GM12878 (cell line): ENCODE measurements at regions not wholly inside any gene's neighbourhood (a gene's known extent, or its start where the extent isn't known, plus 50 kb on each side); places are given as distances from the start of the nearest gene placed in this dataset.

ENCODE experiments used
- ATAC-seq: fragments of 200-7000 bp; cut with Tn5 transposase; 3 replicates; pipeline ENCODE4 v1.9.1; 2020; ENCODE audit warnings: mild to moderate bottlenecking, moderate library complexity
- BruUV-seq: library from RNA; stranded (reverse); fragments of 400-500 nt; replicated peaks from 2 replicates; lab custom pipeline; 2021; lab: Mats Ljungman, UMichigan
- CTCF ChIA-PET: fragments of 300-600 bp; sonication (Branson Sonifier 250); formaldehyde crosslinking; extraction: SDS; loops from one replicate; lab custom pipeline; 2021; ENCODE audit warnings: inconsistent platforms; lab: Yijun Ruan, JAX
- POLR2A ChIA-PET: fragments of 350-600 bp; formaldehyde crosslinking; extraction: SDS; loops from one replicate; lab custom pipeline; 2021; ENCODE audit warnings: inconsistent platforms; lab: Charles Lee
- RAD21 ChIA-PET: fragments of 300-600 bp; sonication (Branson Sonifier 250); formaldehyde crosslinking; loops from one replicate; lab custom pipeline; 2023; ENCODE audit warnings: antibody characterized with exemption; ENCODE audit not compliant: unreplicated experiment; lab: Charles Lee
- SMC1A ChIA-PET: fragments of 300-600 bp; sonication (Branson Sonifier 250); formaldehyde crosslinking; loops from one replicate; lab custom pipeline; 2023; ENCODE audit not compliant: unreplicated experiment, uncharacterized antibody; lab: Charles Lee
- DNase-seq: peaks from one replicate; pipeline ENCODE4 v3.0.0-alpha.2; 2011; ENCODE audit warnings: low read depth, low spot score
- FAIRE-seq: peaks from 3 replicates; lab custom pipeline; 2011; peaks lifted over from hg19 to GRCh38; lab: Jason Lieb, UNC
- H2AFZ ChIP-seq: 2 replicates; pipeline ENCODE4 v1.6.0; 2011; ENCODE audit warnings: low read depth, low read length, control low read depth; ENCODE audit not compliant: control insufficient read depth
- H3K27ac ChIP-seq: 2 replicates; pipeline ENCODE4 v1.5.1; 2011; ENCODE audit warnings: control low read depth; ENCODE audit not compliant: control insufficient read depth, insufficient read depth
- H3K27me3 ChIP-seq, 2 experiments: replicated peaks in 1 of 2; 2 replicates each; pipeline versions ENCODE4 v1.6.0 to v1.6.1; 2011; ENCODE audit warnings: low read length in 1 of 2; ENCODE audit not compliant: control insufficient read depth in 2 of 2, insufficient read depth in 2 of 2
- H3K36me3 ChIP-seq, 2 experiments: 2 replicates each; pipeline ENCODE4 v1.5.1; 2011; ENCODE audit warnings: low read length in 1 of 2; ENCODE audit not compliant: control insufficient read depth in 2 of 2, insufficient read depth in 2 of 2
- H3K4me1 ChIP-seq: 2 replicates; pipeline ENCODE4 v1.6.1; 2011; ENCODE audit warnings: mild to moderate bottlenecking, low read length, moderate library complexity, mixed read lengths; ENCODE audit not compliant: control insufficient read depth, insufficient read depth
- H3K4me2 ChIP-seq: 2 replicates; pipeline ENCODE4 v1.6.0; 2011; ENCODE audit warnings: control low read depth; ENCODE audit not compliant: control insufficient read depth, insufficient read depth
- H3K4me3 ChIP-seq: fragments of 200-600 bp; sonication (generic); 2 replicates; pipeline ENCODE4 v1.5.1; 2016
- H3K79me2 ChIP-seq: 2 replicates; pipeline ENCODE4 v1.6.0; 2011; ENCODE audit warnings: low read length; ENCODE audit not compliant: control insufficient read depth, insufficient read depth
- H3K9ac ChIP-seq: 2 replicates; pipeline ENCODE4 v1.8.0; 2011; ENCODE audit warnings: low read length, control low read depth, mixed read lengths; ENCODE audit not compliant: control insufficient read depth, insufficient read depth
- H3K9me3 ChIP-seq: replicated peaks from 3 replicates; pipeline ENCODE4 v1.5.1; 2011; ENCODE audit warnings: mild to moderate bottlenecking, low read length; ENCODE audit not compliant: control insufficient read depth, insufficient read depth
- H4K20me1 ChIP-seq: 2 replicates; pipeline ENCODE4 v1.6.0; 2011; ENCODE audit not compliant: control insufficient read depth, insufficient read depth
- BACH1 ChIP-seq: fragments of 450-650 bp; IDR thresholded peaks from 2 replicates; pipeline ENCODE4 v1.6.1; 2017; ENCODE audit warnings: mild to moderate bottlenecking, borderline replicate concordance
- CHD2 ChIP-seq: IDR thresholded peaks from 2 replicates; pipeline ENCODE4 v1.6.1; 2011; ENCODE audit warnings: low read depth, low read length, improper control_type of control experiment, borderline replicate concordance
- EED ChIP-seq: sonication (generic); IDR thresholded peaks from 2 replicates; pipeline ENCODE4 v1.6.1; 2016; ENCODE audit warnings: antibody characterized with exemption, low read depth
- FOXK2 ChIP-seq: fragments of 450-650 bp; IDR thresholded peaks from 2 replicates; pipeline ENCODE4 v1.6.1; 2017; ENCODE audit warnings: mild to moderate bottlenecking, moderate library complexity
- HCFC1 ChIP-seq: fragments of 150-350 bp; IDR thresholded peaks from 2 replicates; pipeline ENCODE4 v1.6.1; 2014; ENCODE audit warnings: low read length
- HDAC2 ChIP-seq: fragments of 200-600 bp; sonication (generic); IDR thresholded peaks from 2 replicates; pipeline ENCODE4 v1.6.1; 2017
- IRF5 ChIP-seq: fragments of 450-650 bp; IDR thresholded peaks from 2 replicates; pipeline ENCODE4 v1.6.1; 2017; ENCODE audit warnings: borderline replicate concordance
- KAT2A ChIP-seq: conservative IDR thresholded peaks from 2 replicates; pipeline ENCODE4 v1.6.1; 2011; ENCODE audit warnings: low read depth, low read length; ENCODE audit not compliant: control insufficient read depth
- NFYB ChIP-seq: IDR thresholded peaks from 2 replicates; pipeline ENCODE4 v1.6.1; 2011; ENCODE audit warnings: low read depth, mild to moderate bottlenecking, low read length, improper control_type of control experiment, moderate library complexity; ENCODE audit not compliant: insufficient read depth
- PBX3 ChIP-seq: IDR thresholded peaks from 2 replicates; pipeline ENCODE4 v1.6.1; 2011; ENCODE audit warnings: mild to moderate bottlenecking, low read depth, low read length, moderate library complexity; ENCODE audit not compliant: insufficient replicate concordance
- RAD21 ChIP-seq: IDR thresholded peaks from 2 replicates; pipeline ENCODE4 v1.6.1; 2011; ENCODE audit warnings: mild to moderate bottlenecking, low read depth, low read length, moderate library complexity; ENCODE audit not compliant: insufficient read depth
- RFX5 ChIP-seq: IDR thresholded peaks from 2 replicates; pipeline ENCODE4 v1.6.1; 2011; ENCODE audit warnings: low read depth, low read length, improper control_type of control experiment
- STAT3 ChIP-seq: IDR thresholded peaks from 2 replicates; pipeline ENCODE4 v1.6.1; 2011; ENCODE audit warnings: low read depth, low read length, improper control_type of control experiment
- TBL1XR1 ChIP-seq: IDR thresholded peaks from 2 replicates; pipeline ENCODE4 v1.6.1; 2012; ENCODE audit warnings: low read depth, low read length, improper control_type of control experiment
- ZNF274 ChIP-seq: IDR thresholded peaks from one replicate; pipeline ENCODE4 v1.8.0; 2011; ENCODE audit not compliant: insufficient read length, insufficient read depth
- WGBS: methylation state at CpG from one replicate; pipeline ENCODE4 v1.1.6; 2016; ENCODE audit warnings: low lambda C conversion rate; ENCODE audit not compliant: insufficient replicate concordance, insufficient coverage; ENCODE audit errors: missing lambda C conversion rate; 5-methylcytosine and 5-hydroxymethylcytosine counted together
- in situ Hi-C: fragments of 300-500 bp; cut with MboI; formaldehyde crosslinking; loops from 9 replicates; pipeline ENCODE4 v1.14.3; 2018; ENCODE audit warnings: mixed read lengths
- intact Hi-C: fragments of 100-400 bp; cut with micrococcal nuclease; formaldehyde crosslinking; loops from one replicate; pipeline ENCODE4 v1.14.2; 2022; ENCODE audit not compliant: unreplicated experiment

- ChIA-PET RAD21 (no interaction called here), SMC1A (no interaction called here), CTCF (no interaction called here), POLR2A (no interaction called here)
- in situ Hi-C loops, result no loop called here
- no TSS peak for BruUV-seq
- TF ChIP-seq IRF5 (no peak), KAT2A (no peak), NFYB (no peak), STAT3 (no peak), TBL1XR1 (no peak), FOXK2 (no peak), HDAC2 (no peak), HCFC1 (no peak), BACH1 (no peak), RFX5 (no peak), ZNF274 (no peak), RAD21 (no peak), CHD2 (no peak), EED (no peak), PBX3 (no peak)
- no peak for FAIRE-seq
- Histone ChIP-seq H3K36me3 (no peaks in the 10 kb centered on the region), H3K4me2 (no peak overlapping the region), H4K20me1 (no peaks in the 10 kb centered on the region), H3K4me1 (no peaks in the 10 kb centered on the region), H3K9ac (no peak overlapping the region), H3K9me3 (no peaks in the 10 kb centered on the region), H3K4me3 (no peak overlapping the region), H2AFZ (no peak overlapping the region), H3K27me3 (no peaks in the 10 kb centered on the region), H3K79me2 (no peaks in the 10 kb centered on the region), H3K27ac (no peak overlapping the region)
- WGBS, result 0% methylated on average over 2 of the region's 2 CpGs
- no peak for ATAC-seq
- intact Hi-C loops, result no loop called here
- no peak for DNase-seq
These were observed 498.1 kb downstream of the PCDH10 start for GRCh38 chr4:133647206-133647605.
